ENCODE measurements at regions not wholly inside any gene's neighbourhood (a gene's known extent, or its start where the extent isn't known, plus 50 kb on each side); places are given as distances from the start of the nearest gene placed in this dataset.

DNA sequence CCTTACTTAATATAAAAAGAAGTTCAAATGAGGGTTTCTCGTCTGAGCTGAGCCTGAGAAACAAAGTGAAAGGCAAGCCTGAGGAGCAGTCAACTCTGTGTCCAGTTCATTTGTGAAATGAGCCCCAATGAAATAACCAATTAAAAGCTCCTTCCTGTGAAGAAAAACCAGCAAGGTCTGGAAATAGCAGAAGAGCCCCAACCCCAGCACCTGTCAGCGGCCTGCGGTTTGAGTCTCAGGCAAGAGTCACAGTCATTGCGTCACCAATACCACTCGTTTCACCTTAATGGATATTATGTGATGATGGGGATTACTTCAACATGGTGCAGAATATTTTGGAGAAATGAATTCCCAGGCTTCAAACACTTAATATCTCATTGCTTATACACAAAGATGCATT, 211.3 kb upstream of the DPP6 start:
- H3K36me3 ChIP-seq (ENCODE audit: insufficient read depth, low read length): no peaks in the 10 kb centered on the region
- H2AFZ ChIP-seq (ENCODE audit: low read depth, low read length): no peak overlapping the region
- H3K9me2 ChIP-seq (ENCODE audit: insufficient read depth, low read length): no peaks in the 10 kb centered on the region
- TF ChIP-seq, protein P1, sequence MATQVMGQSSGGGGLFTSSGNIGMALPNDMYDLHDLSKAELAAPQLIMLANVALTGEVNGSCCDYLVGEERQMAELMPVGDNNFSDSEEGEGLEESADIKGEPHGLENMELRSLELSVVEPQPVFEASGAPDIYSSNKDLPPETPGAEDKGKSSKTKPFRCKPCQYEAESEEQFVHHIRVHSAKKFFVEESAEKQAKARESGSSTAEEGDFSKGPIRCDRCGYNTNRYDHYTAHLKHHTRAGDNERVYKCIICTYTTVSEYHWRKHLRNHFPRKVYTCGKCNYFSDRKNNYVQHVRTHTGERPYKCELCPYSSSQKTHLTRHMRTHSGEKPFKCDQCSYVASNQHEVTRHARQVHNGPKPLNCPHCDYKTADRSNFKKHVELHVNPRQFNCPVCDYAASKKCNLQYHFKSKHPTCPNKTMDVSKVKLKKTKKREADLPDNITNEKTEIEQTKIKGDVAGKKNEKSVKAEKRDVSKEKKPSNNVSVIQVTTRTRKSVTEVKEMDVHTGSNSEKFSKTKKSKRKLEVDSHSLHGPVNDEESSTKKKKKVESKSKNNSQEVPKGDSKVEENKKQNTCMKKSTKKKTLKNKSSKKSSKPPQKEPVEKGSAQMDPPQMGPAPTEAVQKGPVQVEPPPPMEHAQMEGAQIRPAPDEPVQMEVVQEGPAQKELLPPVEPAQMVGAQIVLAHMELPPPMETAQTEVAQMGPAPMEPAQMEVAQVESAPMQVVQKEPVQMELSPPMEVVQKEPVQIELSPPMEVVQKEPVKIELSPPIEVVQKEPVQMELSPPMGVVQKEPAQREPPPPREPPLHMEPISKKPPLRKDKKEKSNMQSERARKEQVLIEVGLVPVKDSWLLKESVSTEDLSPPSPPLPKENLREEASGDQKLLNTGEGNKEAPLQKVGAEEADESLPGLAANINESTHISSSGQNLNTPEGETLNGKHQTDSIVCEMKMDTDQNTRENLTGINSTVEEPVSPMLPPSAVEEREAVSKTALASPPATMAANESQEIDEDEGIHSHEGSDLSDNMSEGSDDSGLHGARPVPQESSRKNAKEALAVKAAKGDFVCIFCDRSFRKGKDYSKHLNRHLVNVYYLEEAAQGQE (IDR thresholded peaks at IDR 0.05; ENCODE audit: borderline replicate concordance): no peak
- H3K27ac ChIP-seq (ENCODE audit: low read length): no peak overlapping the region
- H3F3A ChIP-seq (ENCODE audit: insufficient read depth, low read length, poor library complexity, severe bottlenecking): no peaks in the 10 kb centered on the region
- H3K4me3 ChIP-seq (ENCODE audit: low read length): no peak overlapping the region
- no peaks in the 10 kb centered on the region for H3K79me2 ChIP-seq (replicated peaks; ENCODE audit: insufficient read depth, low read length)
- H4K20me1 ChIP-seq (ENCODE audit: insufficient read depth): no peaks in the 10 kb centered on the region
- H3K4me2 ChIP-seq (ENCODE audit: low read length): no peak overlapping the region
- H3K9me3 ChIP-seq (ENCODE audit: low read length): peaks cover 3% of the 10 kb centered on the region
- H3K27me3 ChIP-seq (ENCODE audit: insufficient read depth, low read depth, low read length): no peaks in the 10 kb centered on the region
- H3K9ac ChIP-seq (ENCODE audit: low read length): no peak overlapping the region

DNA sequence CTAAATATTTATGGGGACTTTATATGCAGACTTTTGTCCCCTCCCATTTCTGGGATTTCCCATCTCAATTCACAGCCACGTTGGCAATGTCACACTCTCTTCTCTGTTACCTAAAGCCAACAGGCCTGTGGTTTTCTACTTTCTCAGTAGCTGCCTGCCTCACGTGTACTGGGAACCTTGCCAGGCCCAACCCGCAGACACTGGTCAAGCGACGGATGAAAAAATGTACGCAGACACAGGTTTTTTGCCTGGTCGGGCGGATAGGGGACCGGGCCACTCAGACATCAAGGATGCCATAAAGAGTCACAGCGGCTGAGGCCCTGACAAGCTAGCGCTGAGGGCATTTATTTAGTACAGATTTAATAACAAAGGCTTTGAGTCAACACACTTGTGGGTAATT, 204.4 kb upstream of the DPP6 start:
- no peak overlapping the region for H3K27ac ChIP-seq (ENCODE audit: low read length)
- no peaks in the 10 kb centered on the region for H4K20me1 ChIP-seq (ENCODE audit: insufficient read depth)
- no peak overlapping the region for H3K9ac ChIP-seq (ENCODE audit: low read length)
- no peaks in the 10 kb centered on the region for H3K36me3 ChIP-seq (ENCODE audit: insufficient read depth, low read length)
- H3K27me3 ChIP-seq (ENCODE audit: insufficient read depth, low read depth, low read length): no peaks in the 10 kb centered on the region
- no peaks in the 10 kb centered on the region for H3K9me2 ChIP-seq (ENCODE audit: insufficient read depth, low read length)
- no peak overlapping the region for H3K4me3 ChIP-seq (ENCODE audit: low read length)
- no peak overlapping the region for H3K4me2 ChIP-seq (ENCODE audit: low read length)
- H3K79me2 ChIP-seq (replicated peaks; ENCODE audit: insufficient read depth, low read length): no peaks in the 10 kb centered on the region
- no peak overlapping the region for H2AFZ ChIP-seq (ENCODE audit: low read depth, low read length)
- H3F3A ChIP-seq (ENCODE audit: insufficient read depth, low read length, poor library complexity, severe bottlenecking): no peaks in the 10 kb centered on the region
- no peak for TF ChIP-seq EP300 (conservative IDR thresholded peaks at IDR 0.05; ENCODE audit: poor library complexity, severe bottlenecking)
- peaks cover 3% of the 10 kb centered on the region for H3K9me3 ChIP-seq (ENCODE audit: low read length)

DNA sequence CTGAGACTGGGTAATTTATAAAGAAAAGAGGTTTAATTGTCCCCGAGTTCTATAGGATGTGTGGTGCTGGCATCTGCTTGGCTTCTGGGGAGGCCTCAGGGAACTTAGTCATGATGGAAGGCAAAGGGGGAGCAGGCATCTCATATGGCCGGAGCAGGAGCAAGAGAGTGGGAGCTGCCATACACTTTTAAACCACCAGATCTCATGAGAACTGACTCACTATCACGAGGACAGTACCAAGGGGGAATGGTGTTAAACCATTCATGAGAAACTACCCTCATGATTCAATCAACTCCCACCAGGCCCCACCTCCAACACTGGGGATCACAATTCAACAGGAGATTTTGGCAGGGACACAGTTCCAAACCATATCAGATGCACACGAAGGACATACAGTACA, 199.9 kb upstream of the DPP6 start:
- H3K4me2 ChIP-seq (ENCODE audit: low read length): no peak overlapping the region
- H3K4me3 ChIP-seq (ENCODE audit: low read length): no peak overlapping the region
- H3K36me3 ChIP-seq (ENCODE audit: insufficient read depth, low read length): no peaks in the 10 kb centered on the region
- TF ChIP-seq POLR2AphosphoS5 (IDR thresholded peaks at IDR 0.05): no peak
- TF ChIP-seq MXI1 (conservative IDR thresholded peaks at IDR 0.05; ENCODE audit: poor library complexity, severe bottlenecking): no peak
- TF ChIP-seq, protein P2, sequence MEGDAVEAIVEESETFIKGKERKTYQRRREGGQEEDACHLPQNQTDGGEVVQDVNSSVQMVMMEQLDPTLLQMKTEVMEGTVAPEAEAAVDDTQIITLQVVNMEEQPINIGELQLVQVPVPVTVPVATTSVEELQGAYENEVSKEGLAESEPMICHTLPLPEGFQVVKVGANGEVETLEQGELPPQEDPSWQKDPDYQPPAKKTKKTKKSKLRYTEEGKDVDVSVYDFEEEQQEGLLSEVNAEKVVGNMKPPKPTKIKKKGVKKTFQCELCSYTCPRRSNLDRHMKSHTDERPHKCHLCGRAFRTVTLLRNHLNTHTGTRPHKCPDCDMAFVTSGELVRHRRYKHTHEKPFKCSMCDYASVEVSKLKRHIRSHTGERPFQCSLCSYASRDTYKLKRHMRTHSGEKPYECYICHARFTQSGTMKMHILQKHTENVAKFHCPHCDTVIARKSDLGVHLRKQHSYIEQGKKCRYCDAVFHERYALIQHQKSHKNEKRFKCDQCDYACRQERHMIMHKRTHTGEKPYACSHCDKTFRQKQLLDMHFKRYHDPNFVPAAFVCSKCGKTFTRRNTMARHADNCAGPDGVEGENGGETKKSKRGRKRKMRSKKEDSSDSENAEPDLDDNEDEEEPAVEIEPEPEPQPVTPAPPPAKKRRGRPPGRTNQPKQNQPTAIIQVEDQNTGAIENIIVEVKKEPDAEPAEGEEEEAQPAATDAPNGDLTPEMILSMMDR (IDR thresholded peaks at IDR 0.05; ENCODE audit: poor library complexity, severe bottlenecking): no peak
- no peak for TF ChIP-seq EZH2 (IDR thresholded peaks at IDR 0.05; ENCODE audit: borderline replicate concordance, insufficient read depth, low read length, poor library complexity, severe bottlenecking)
- no peak for TF ChIP-seq TAF1 (IDR thresholded peaks at IDR 0.05; ENCODE audit: low read depth)
- no peak for TF ChIP-seq RAD21 (conservative IDR thresholded peaks at IDR 0.05)
- TF ChIP-seq, protein P1 (IDR thresholded peaks at IDR 0.05; ENCODE audit: borderline replicate concordance): no peak
- no peak for TF ChIP-seq EP300 (conservative IDR thresholded peaks at IDR 0.05; ENCODE audit: poor library complexity, severe bottlenecking)
- TF ChIP-seq SMC3 (conservative IDR thresholded peaks at IDR 0.05; ENCODE audit: poor library complexity): no peak
- no peak overlapping the region for H2AFZ ChIP-seq (ENCODE audit: low read depth, low read length)
- no peaks in the 10 kb centered on the region for H4K20me1 ChIP-seq (ENCODE audit: insufficient read depth)
- H3K79me2 ChIP-seq (replicated peaks; ENCODE audit: insufficient read depth, low read length): no peaks in the 10 kb centered on the region
- H3F3A ChIP-seq (ENCODE audit: insufficient read depth, low read length, poor library complexity, severe bottlenecking): no peaks in the 10 kb centered on the region
- H3K9me2 ChIP-seq (ENCODE audit: insufficient read depth, low read length): no peaks in the 10 kb centered on the region
- H3K27ac ChIP-seq (ENCODE audit: low read length): no peak overlapping the region
- H3K9ac ChIP-seq (ENCODE audit: low read length): no peak overlapping the region
- no peaks in the 10 kb centered on the region for H3K9me3 ChIP-seq (ENCODE audit: low read length)
- H3K27me3 ChIP-seq (ENCODE audit: insufficient read depth, low read depth, low read length): no peaks in the 10 kb centered on the region
